Small intestine (tissue), 7 donors: ENCODE measurements at regions not wholly inside any gene's neighbourhood (a gene's known extent, or its start where the extent isn't known, plus 50 kb on each side); places are given as distances from the start of the nearest gene placed in this dataset.

Experiments used
- DNase-seq, 2 donors: peaks; one replicate each; pipeline versions ENCODE4 v3.0.0 to v3.0.0-alpha.2; 2013
- FAIRE-seq: peaks from 2 replicates; lab custom pipeline; 2012; peaks lifted over from hg19 to GRCh38; lab: Jason Lieb, UNC
- H3K27ac ChIP-seq, 3 donors: one replicate each; pipeline ENCODE4 v1.5.1; 2013; ENCODE audit warnings: low read length in 2 of 3, mild to moderate bottlenecking in 2 of 3, control low read depth in 1 of 3, inconsistent platforms in 1 of 3, low read depth in 1 of 3, moderate library complexity in 1 of 3
- H3K27me3 ChIP-seq, 3 donors: one replicate each; pipeline ENCODE4 v1.6.1; 2013; ENCODE audit warnings: low read length in 3 of 3, inconsistent platforms in 1 of 3; ENCODE audit not compliant: control insufficient read depth in 3 of 3, insufficient read depth in 3 of 3
- H3K36me3 ChIP-seq, 3 donors: one replicate each; pipeline ENCODE4 v1.6.1; 2013; ENCODE audit warnings: low read length in 3 of 3, inconsistent platforms in 1 of 3, low read depth in 1 of 3, mild to moderate bottlenecking in 1 of 3, moderate library complexity in 1 of 3; ENCODE audit not compliant: control insufficient read depth in 3 of 3, insufficient read depth in 2 of 3
- H3K4me1 ChIP-seq, 3 donors: one replicate each; pipeline ENCODE4 v1.6.1; 2013; ENCODE audit warnings: low read length in 2 of 3, inconsistent platforms in 1 of 3, low read depth in 1 of 3, mild to moderate bottlenecking in 1 of 3, moderate library complexity in 1 of 3; ENCODE audit not compliant: control insufficient read depth in 3 of 3, insufficient read depth in 2 of 3
- H3K4me3 ChIP-seq, 3 donors: one replicate each; pipeline ENCODE4 v1.5.1; 2013; ENCODE audit warnings: low read length in 3 of 3, control low read depth in 1 of 3, inconsistent platforms in 1 of 3, low read depth in 1 of 3, mild to moderate bottlenecking in 1 of 3, moderate library complexity in 1 of 3
- H3K9me3 ChIP-seq, 2 donors: one replicate each; pipeline ENCODE4 v1.6.1; 2013; ENCODE audit warnings: low read depth in 1 of 2, low read length in 1 of 2; ENCODE audit not compliant: control insufficient read depth in 2 of 2, insufficient read depth in 1 of 2
- WGBS, 3 donors: extraction: QIAGEN DNeasy Blood & Tissue Kit; methylation state at CpG; one replicate each; pipeline ENCODE4 v1.1.7; 2013; 5-methylcytosine and 5-hydroxymethylcytosine counted together
- donor health status: healthy with polysubstance abuse.
- donor health status: control.
- donor health status: control.
- donor health status: Bipolar disorder and iron deficiency.
- donor health status: healthy.

GRCh38 chr4:181202240-181202639, 1041.0 kb upstream of the TENM3 start:
- Histone ChIP-seq H3K36me3 (no peaks in the 10 kb centered on the region), H3K27ac (no peak overlapping the region), H3K27me3 (no peaks in the 10 kb centered on the region), H3K9me3 (no peaks in the 10 kb centered on the region), H3K4me3 (no peak overlapping the region), H3K4me1 (no peaks in the 10 kb centered on the region)
- no peak for FAIRE-seq
- WGBS, 3 donors: 45 to 63% (median 49%) methylated on average over 5 of the region's 5 CpGs
- DNase-seq: no peak

DNA sequence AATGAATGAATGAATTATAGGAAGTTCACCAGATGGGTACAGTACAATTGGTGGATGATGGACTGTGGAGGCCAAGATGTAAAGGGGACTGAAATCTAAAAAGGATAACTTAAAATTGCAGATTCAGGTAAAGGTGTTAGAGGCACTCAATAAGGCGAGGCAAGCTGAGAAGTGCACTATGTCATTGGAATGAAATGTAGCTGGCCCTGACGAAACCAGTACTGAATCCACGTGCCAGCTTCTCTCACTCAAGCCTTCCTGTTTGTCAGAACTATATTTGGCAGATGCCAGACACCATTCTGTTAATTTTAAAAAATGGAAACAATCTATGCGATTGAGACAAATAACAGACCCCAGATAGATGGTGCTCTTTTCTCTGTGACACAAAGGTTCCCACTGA, 1039.1 kb upstream of the TENM3 start:
- Histone ChIP-seq H3K27me3 (no peaks in the 10 kb centered on the region), H3K4me1 (no peaks in the 10 kb centered on the region), H3K36me3 (no peaks in the 10 kb centered on the region), H3K4me3 (no peak overlapping the region), H3K27ac (no peak overlapping the region), H3K9me3 (no peaks in the 10 kb centered on the region)
- no peak for DNase-seq
- WGBS, 3 donors: 76 to 81% (median 79%) methylated on average over 4 of the region's 4 CpGs
- no peak for FAIRE-seq

- Histone ChIP-seq H3K4me1 (no peaks in the 10 kb centered on the region), H3K27me3 (no peaks in the 10 kb centered on the region), H3K27ac (no peak overlapping the region), H3K36me3 (no peaks in the 10 kb centered on the region), H3K4me3 (no peak overlapping the region), H3K9me3 (no peaks in the 10 kb centered on the region)
- 50 to 62% (median 53%) methylated on average over 2 of the region's 2 CpGs for WGBS, 3 donors
- no peak for FAIRE-seq
- peak in 1 of 2 donors; percentile 1 for DNase-seq
These were observed 1029.7 kb upstream of the TENM3 start for GRCh38 chr4:181213551-181213950.

DNA sequence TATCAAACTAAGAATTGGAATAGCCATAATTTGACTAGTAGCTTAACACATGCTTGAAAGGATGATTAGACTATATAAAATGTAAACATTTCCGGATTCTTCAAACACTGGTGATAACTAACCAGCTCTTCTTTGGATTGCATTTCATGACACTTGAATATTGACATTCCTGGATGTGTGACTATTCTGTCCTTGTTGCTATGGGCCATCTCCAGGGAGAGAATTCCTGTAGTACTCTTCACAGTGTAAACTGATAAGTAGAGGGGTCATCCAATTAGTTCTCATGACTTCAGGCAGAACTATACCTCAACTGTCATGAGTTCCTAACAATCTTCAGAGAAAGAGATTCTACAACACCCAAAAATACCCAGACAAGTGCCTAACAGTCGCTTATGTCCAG, 1026.7 kb upstream of the TENM3 start:
- FAIRE-seq (no peak), DNase-seq (no peak)
- Histone ChIP-seq H3K9me3 (no peaks in the 10 kb centered on the region), H3K27me3 (no peaks in the 10 kb centered on the region), H3K4me3 (no peak overlapping the region), H3K36me3 (no peaks in the 10 kb centered on the region), H3K27ac (no peak overlapping the region), H3K4me1 (no peaks in the 10 kb centered on the region)
- 56 to 66% (median 57%) methylated on average over 2 of the region's 2 CpGs for WGBS, 3 donors

GRCh38 chr4:181219783-181220416, 1023.3 kb upstream of the TENM3 start:
- FAIRE-seq (no peak), DNase-seq (no peak)
- no peaks in the 10 kb centered on the region for H3K36me3 ChIP-seq
- no peak overlapping the region for H3K4me3 ChIP-seq
- H3K27ac ChIP-seq: no peak overlapping the region
- WGBS, 3 donors: 56 to 73% (median 60%) methylated on average over 3 of the region's 3 CpGs
- no peaks in the 10 kb centered on the region for H3K9me3 ChIP-seq
- no peaks in the 10 kb centered on the region for H3K4me1 ChIP-seq
- H3K27me3 ChIP-seq: no peaks in the 10 kb centered on the region

DNA sequence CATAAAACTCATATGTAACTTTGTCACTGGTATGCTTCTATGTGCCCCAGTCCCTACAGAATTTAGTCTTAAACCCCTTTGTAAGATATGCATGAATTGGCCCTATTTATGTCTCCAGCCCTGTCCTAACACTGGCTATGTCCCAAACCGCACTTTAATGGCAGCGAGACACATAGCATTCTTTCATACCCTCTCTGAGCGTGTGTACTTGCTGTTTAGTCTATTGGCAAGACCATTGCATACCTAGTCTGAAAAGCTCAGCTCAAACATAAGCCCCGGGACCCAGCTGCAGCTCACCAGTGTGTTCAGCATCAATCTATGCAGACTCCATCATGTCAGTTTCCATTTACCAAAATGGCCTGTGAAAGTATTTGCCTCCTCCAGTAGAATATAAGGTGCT, 1018.4 kb upstream of the TENM3 start:
- H3K9me3 ChIP-seq: no peaks in the 10 kb centered on the region

GRCh38 chr4:181225616-181226261, 1017.5 kb upstream of the TENM3 start:
- WGBS, 3 donors: 37 to 54% (median 37%) methylated on average over 10 of the region's 10 CpGs
- Histone ChIP-seq H3K27ac (no peak overlapping the region), H3K4me3 (no peak overlapping the region), H3K9me3 (no peaks in the 10 kb centered on the region), H3K36me3 (no peaks in the 10 kb centered on the region), H3K4me1 (no peaks in the 10 kb centered on the region), H3K27me3 (no peaks in the 10 kb centered on the region)
- DNase-seq (no peak), FAIRE-seq (no peak)

More for the DNA sequence above, 1018.4 kb upstream of the TENM3 start:
- Histone ChIP-seq H3K36me3 (no peaks in the 10 kb centered on the region), H3K4me3 (no peak overlapping the region), H3K27me3 (no peaks in the 10 kb centered on the region), H3K27ac (no peak overlapping the region), H3K4me1 (no peaks in the 10 kb centered on the region)
- DNase-seq (no peak), FAIRE-seq (no peak)
- 80 to 91% (median 90%) methylated on average over 4 of the region's 4 CpGs for WGBS, 3 donors

- Histone ChIP-seq H3K36me3 (no peaks in the 10 kb centered on the region), H3K27ac (no peak overlapping the region), H3K9me3 (no peaks in the 10 kb centered on the region), H3K4me1 (no peaks in the 10 kb centered on the region), H3K4me3 (no peak overlapping the region), H3K27me3 (no peaks in the 10 kb centered on the region)
- WGBS, 3 donors: 82 to 86% (median 83%) methylated on average over 13 of the region's 13 CpGs
- no peak for DNase-seq
- no peak for FAIRE-seq
These were observed 1008.1 kb upstream of the TENM3 start for GRCh38 chr4:181234951-181235680.
